Endothelial cell of umbilical vein (primary cell): ENCODE measurements at regions not wholly inside any gene's neighbourhood (a gene's known extent, or its start where the extent isn't known, plus 50 kb on each side); places are given as distances from the start of the nearest gene placed in this dataset.

Source experiments
- BruUV-seq: library from RNA; stranded (reverse); fragments of 400-500 nt; replicated peaks from 2 replicates; lab custom pipeline; 2021; lab: Mats Ljungman, UMichigan
- CTCF ChIA-PET: fragments of 300-600, 350-600 bp; sonication (Branson Sonifier 250); formaldehyde crosslinking; loops from one replicate; lab custom pipeline; 2021; ENCODE audit warnings: antibody characterized with exemption, inconsistent platforms; lab: Charles Lee
- POLR2A ChIA-PET: fragments of 300-600, 350-600 bp; sonication (Branson Sonifier 250); formaldehyde crosslinking; loops from one replicate; lab custom pipeline; 2021; ENCODE audit warnings: antibody characterized with exemption, inconsistent platforms; lab: Charles Lee
- DNase-seq: peaks from one replicate; pipeline ENCODE4 v3.0.0-alpha.2; 2011; ENCODE audit warnings: low read depth, low spot score
- FAIRE-seq: peaks from 2 replicates; lab custom pipeline; 2011; peaks lifted over from hg19 to GRCh38; lab: Jason Lieb, UNC
- H2AFZ ChIP-seq: 2 replicates; pipeline ENCODE4 v1.6.0; 2012; ENCODE audit warnings: low read depth, low read length, control low read depth, inconsistent platforms
- H3K27ac ChIP-seq: 2 replicates; pipeline ENCODE4 v1.5.1; 2011; ENCODE audit warnings: low read depth, mild to moderate bottlenecking, control low read depth, low read length, moderate library complexity; ENCODE audit not compliant: insufficient read depth
- H3K27me3 ChIP-seq, 2 experiments: 2 replicates each; pipeline versions ENCODE4 v1.6.0 to v1.6.1; 2011; ENCODE audit warnings: low read length in 2 of 2, mixed read lengths in 1 of 2; ENCODE audit not compliant: control insufficient read depth in 2 of 2, insufficient read depth in 2 of 2
- H3K36me3 ChIP-seq, 2 experiments: 2 replicates in 1 of 2; 3 replicates in 1 of 2; pipeline ENCODE4 v1.5.1; 2011; ENCODE audit warnings: low read length in 2 of 2, mild to moderate bottlenecking in 1 of 2, moderate library complexity in 1 of 2; ENCODE audit not compliant: control insufficient read depth in 2 of 2, insufficient read depth in 2 of 2; ENCODE audit errors: extremely low read depth in 1 of 2
- H3K4me1 ChIP-seq: 3 replicates; pipeline ENCODE4 v1.5.1; 2011; ENCODE audit warnings: mild to moderate bottlenecking, low read length; ENCODE audit not compliant: control insufficient read depth, insufficient read depth; ENCODE audit errors: extremely low read depth
- H3K4me2 ChIP-seq: 2 replicates; pipeline ENCODE4 v1.6.1; 2011; ENCODE audit warnings: low read length, control low read depth, mixed read lengths; ENCODE audit not compliant: insufficient read depth
- H3K4me3 ChIP-seq, 3 experiments: fragments of 200-600 bp in 1 of 3; sonication (generic), shearing (Covaris generic) in 1 of 3; replicated peaks in 1 of 3; 2 replicates each; pipeline ENCODE4 v1.5.1; 2011 to 2016; ENCODE audit warnings: control low read depth in 3 of 3, low read length in 3 of 3, mild to moderate bottlenecking in 2 of 3, inconsistent platforms in 1 of 3, low read depth in 1 of 3, moderate library complexity in 1 of 3; ENCODE audit not compliant: insufficient read depth in 1 of 3
- H3K79me2 ChIP-seq: 2 replicates; pipeline ENCODE4 v1.6.0; 2012; ENCODE audit warnings: low read length, inconsistent platforms; ENCODE audit not compliant: control insufficient read depth, insufficient read depth
- H3K9ac ChIP-seq: replicated peaks from 2 replicates; pipeline ENCODE3; 2011; ENCODE audit warnings: low read length, control low read depth; ENCODE audit not compliant: insufficient read depth; ENCODE audit errors: extremely low read depth
- H3K9me1 ChIP-seq: replicated peaks from 3 replicates; pipeline ENCODE4 v1.6.0; 2011; ENCODE audit warnings: mild to moderate bottlenecking, low read length; ENCODE audit not compliant: control insufficient read depth, insufficient read depth; ENCODE audit errors: extremely low read depth
- H3K9me3 ChIP-seq: replicated peaks from 2 replicates; pipeline ENCODE4 v1.5.1; 2012; ENCODE audit warnings: low read length, inconsistent platforms; ENCODE audit not compliant: control insufficient read depth, insufficient read depth
- H4K20me1 ChIP-seq: replicated peaks from 2 replicates; pipeline ENCODE3; 2011; ENCODE audit warnings: mild to moderate bottlenecking, low read length; ENCODE audit not compliant: control insufficient read depth, insufficient read depth; ENCODE audit errors: extremely low read depth
- EZH2 ChIP-seq: IDR thresholded peaks from 2 replicates; pipeline ENCODE4 v1.6.1; 2012; ENCODE audit warnings: borderline replicate concordance, low read depth, mild to moderate bottlenecking, moderate library complexity, low read length, inconsistent platforms; ENCODE audit not compliant: severe bottlenecking
- FOS ChIP-seq: IDR thresholded peaks from 2 replicates; pipeline ENCODE4 v1.6.1; 2011; ENCODE audit warnings: mild to moderate bottlenecking, low read length, moderate library complexity, borderline replicate concordance; ENCODE audit not compliant: insufficient read depth
- GATA2 ChIP-seq: IDR thresholded peaks from 2 replicates; pipeline ENCODE4 v1.7.0; 2011; ENCODE audit warnings: low read depth, mild to moderate bottlenecking, moderate library complexity, mixed read lengths, low read length; ENCODE audit not compliant: insufficient read length, insufficient read depth
- JUN ChIP-seq: IDR thresholded peaks from 2 replicates; pipeline ENCODE4 v1.6.1; 2011; ENCODE audit warnings: borderline replicate concordance, low read depth; ENCODE audit not compliant: insufficient read length, insufficient read depth
- MYC ChIP-seq: IDR thresholded peaks from one replicate; pipeline ENCODE4 v1.6.1; 2011; ENCODE audit warnings: mild to moderate bottlenecking, low read depth, low read length
- POLR2A ChIP-seq: IDR thresholded peaks from 2 replicates; pipeline ENCODE4 v1.6.1; 2012; ENCODE audit warnings: low read depth, mild to moderate bottlenecking, control low read depth, low read length
- POLR2AphosphoS5 ChIP-seq: IDR thresholded peaks from 2 replicates; pipeline ENCODE4 v1.6.1; 2012; ENCODE audit warnings: low read depth, mild to moderate bottlenecking, control low read depth, low read length, moderate library complexity; ENCODE audit not compliant: insufficient read depth
- dilution Hi-C: fragments of 300-500 bp; cut with MboI; formaldehyde crosslinking; loops from one replicate; pipeline ENCODE4 v1.15.0; 2019; ENCODE audit warnings: low sequenced_read_pairs; ENCODE audit not compliant: extremely low pct_ligation_motif_present
- intact Hi-C: fragments of 100-400 bp; cut with micrococcal nuclease; formaldehyde crosslinking; loops from one replicate; pipeline ENCODE4 v1.10.0; 2022
- TF ChIP-seq, protein P1 (sequence below), 2 donors: IDR thresholded peaks; 1 replicate in 1 of 2; 2 replicates in 1 of 2; pipeline ENCODE4 v1.5.1; 2011; ENCODE audit warnings: low read length in 2 of 2, mild to moderate bottlenecking in 2 of 2, moderate library complexity in 2 of 2, control low read depth in 1 of 2, inconsistent platforms in 1 of 2, low read depth in 1 of 2; ENCODE audit not compliant: insufficient read depth in 1 of 2; ENCODE audit errors: extremely low read depth in 1 of 2
- TF ChIP-seq, protein P2 (sequence below): IDR thresholded peaks from 2 replicates; pipeline ENCODE4 v1.6.1; 2011; ENCODE audit not compliant: insufficient read depth, insufficient read length

DNA sequence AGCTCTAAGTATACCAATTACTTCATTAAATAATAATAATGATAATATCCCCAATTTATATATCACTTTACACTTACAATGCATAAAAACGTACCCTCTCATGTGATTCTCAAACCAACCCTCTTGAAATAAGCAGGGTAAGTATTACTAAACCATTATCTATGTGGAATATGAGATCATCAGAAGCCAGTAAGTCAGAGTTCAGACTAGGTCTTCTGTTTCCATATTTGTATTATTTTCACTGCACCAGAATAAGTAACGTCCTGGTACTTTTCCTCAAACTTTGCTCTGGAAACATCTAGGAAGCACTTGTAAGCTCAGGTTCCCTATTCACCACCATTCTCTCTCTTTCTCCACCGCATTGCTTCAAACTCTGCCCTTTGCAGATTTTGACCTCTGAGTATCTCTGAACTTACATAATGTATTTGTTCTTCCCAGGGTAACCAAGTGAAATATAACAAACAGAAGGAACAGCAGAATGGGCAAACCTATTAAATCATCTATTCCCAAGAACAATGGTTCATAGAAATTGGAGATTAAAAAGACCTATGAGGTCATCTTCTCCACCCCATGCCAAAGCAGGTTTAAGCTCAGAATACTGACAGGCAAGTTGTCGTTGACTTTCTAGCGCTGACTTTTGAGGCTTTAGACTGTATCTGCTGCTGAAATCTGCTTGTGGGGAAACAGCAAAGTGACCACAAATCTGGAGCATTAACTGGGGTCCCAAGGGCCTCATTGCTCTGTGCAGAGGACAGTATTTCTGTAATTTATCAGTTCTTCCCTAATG is 161.3 kb upstream of the FAR2 start:
- no peaks in the 10 kb centered on the region for H3K9me1 ChIP-seq
- H2AFZ ChIP-seq: no peak overlapping the region
- no peak overlapping the region for H3K27ac ChIP-seq
- H3K4me1 ChIP-seq: no peaks in the 10 kb centered on the region
- H3K79me2 ChIP-seq: no peaks in the 10 kb centered on the region
- no peak for DNase-seq
- H3K4me2 ChIP-seq: no peak overlapping the region
- H3K27me3 ChIP-seq: no peaks in the 10 kb centered on the region
- TF ChIP-seq MYC (no peak), FOS (no peak), POLR2A (no peak), JUN (no peak), EZH2 (no peak), GATA2 (no peak), POLR2AphosphoS5 (no peak)
- TF ChIP-seq, protein P1, sequence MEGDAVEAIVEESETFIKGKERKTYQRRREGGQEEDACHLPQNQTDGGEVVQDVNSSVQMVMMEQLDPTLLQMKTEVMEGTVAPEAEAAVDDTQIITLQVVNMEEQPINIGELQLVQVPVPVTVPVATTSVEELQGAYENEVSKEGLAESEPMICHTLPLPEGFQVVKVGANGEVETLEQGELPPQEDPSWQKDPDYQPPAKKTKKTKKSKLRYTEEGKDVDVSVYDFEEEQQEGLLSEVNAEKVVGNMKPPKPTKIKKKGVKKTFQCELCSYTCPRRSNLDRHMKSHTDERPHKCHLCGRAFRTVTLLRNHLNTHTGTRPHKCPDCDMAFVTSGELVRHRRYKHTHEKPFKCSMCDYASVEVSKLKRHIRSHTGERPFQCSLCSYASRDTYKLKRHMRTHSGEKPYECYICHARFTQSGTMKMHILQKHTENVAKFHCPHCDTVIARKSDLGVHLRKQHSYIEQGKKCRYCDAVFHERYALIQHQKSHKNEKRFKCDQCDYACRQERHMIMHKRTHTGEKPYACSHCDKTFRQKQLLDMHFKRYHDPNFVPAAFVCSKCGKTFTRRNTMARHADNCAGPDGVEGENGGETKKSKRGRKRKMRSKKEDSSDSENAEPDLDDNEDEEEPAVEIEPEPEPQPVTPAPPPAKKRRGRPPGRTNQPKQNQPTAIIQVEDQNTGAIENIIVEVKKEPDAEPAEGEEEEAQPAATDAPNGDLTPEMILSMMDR (IDR thresholded peaks at IDR 0.05; ENCODE audit: extremely low read depth in 1 of 2, insufficient read depth in 1 of 2, low read depth in 1 of 2, low read length in 2 of 2): no peak
- TF ChIP-seq, protein P2, sequence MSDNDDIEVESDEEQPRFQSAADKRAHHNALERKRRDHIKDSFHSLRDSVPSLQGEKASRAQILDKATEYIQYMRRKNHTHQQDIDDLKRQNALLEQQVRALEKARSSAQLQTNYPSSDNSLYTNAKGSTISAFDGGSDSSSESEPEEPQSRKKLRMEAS: no peak
- no peaks in the 10 kb centered on the region for H3K36me3 ChIP-seq
- no peaks in the 10 kb centered on the region for H3K9me3 ChIP-seq
- no peaks in the 10 kb centered on the region for H4K20me1 ChIP-seq
- no peak overlapping the region for H3K9ac ChIP-seq
- BruUV-seq: no TSS peak
- dilution Hi-C loops: no loop called here
- FAIRE-seq: no peak
- intact Hi-C loops: no loop called here
- no peak overlapping the region for H3K4me3 ChIP-seq
- ChIA-PET CTCF (no interaction called here), POLR2A (no interaction called here)
